Amygdala (tissue), 56 donors: ENCODE measurements at regions not wholly inside any gene's neighbourhood (a gene's known extent, or its start where the extent isn't known, plus 50 kb on each side); places are given as distances from the start of the nearest gene placed in this dataset.

Experiments
- DNase-seq, 56 donors: peaks; one replicate each; lab custom pipeline; 2025; lab: John Stamatoyannopoulos, UW

DNA sequence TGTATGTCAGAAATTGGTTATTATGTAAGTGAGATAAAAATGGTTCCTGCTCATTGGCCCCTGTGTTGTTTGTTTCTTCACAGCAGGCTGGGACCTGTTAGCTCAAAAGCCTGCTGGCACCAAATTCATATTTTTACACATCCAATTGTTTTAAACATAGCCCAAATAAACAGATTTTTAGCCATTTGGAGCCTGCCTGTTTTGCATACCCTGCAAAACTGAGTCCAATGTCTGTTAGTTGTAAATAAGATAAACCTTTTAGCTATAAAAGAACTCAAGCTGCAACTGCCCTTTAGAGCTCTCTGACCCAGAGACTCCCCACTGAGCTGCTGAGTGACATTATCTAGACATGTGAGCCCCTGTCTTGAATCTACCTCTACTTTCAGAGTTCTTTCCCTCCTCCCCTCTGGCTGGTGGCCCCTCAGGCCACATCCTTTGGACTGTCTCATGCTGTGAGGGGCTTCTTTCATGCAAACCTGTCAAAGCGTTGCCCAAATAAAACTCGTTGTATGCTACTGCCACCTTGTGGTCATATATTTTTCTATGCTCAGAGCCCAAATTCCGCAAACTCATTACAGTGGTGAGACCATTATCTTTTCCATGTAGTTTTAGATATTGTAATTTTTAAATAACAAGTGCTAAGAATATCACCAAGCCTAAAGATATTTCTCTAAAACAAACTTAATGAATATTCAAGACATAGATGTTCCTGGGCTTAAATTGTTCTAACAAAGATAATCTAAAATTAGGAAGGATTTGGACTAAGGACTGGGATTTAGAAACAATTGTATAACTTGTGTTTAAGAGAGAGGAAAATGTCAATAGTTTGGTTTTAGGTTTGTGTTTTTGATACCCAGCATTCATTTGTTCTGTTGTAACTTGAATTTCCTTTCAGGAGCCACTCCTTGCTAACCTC is 337.9 kb downstream of the AACS start:
- DNase-seq: peak in 2 of 56 donors; percentile 9 to 12

DNA sequence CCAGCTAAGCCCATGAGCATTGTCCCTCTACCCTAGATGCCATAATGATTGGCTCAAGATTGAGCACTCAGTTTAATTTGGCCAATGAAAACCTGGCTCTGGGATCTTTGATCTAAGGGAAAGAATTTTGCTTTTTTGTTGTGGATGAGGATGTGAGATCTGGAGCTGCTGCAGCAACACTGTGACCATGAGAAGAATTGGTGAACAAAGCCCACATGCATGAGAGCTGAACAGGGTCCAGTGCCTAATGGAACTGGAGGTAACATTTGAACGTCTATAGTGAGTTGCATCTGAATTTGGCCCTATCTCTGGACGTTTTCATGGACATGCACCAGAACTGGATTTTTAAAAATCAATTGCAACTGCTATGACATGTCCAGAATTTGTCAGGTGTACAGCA is 338.6 kb downstream of the AACS start:
- no peak for DNase-seq

- no peak for DNase-seq
Observed at GRCh38 chr12:125406131-125406530, 340.9 kb downstream of the AACS start.

GRCh38 chr12:125408718-125409117 is 343.5 kb downstream of the AACS start:
- no peak for DNase-seq

DNA sequence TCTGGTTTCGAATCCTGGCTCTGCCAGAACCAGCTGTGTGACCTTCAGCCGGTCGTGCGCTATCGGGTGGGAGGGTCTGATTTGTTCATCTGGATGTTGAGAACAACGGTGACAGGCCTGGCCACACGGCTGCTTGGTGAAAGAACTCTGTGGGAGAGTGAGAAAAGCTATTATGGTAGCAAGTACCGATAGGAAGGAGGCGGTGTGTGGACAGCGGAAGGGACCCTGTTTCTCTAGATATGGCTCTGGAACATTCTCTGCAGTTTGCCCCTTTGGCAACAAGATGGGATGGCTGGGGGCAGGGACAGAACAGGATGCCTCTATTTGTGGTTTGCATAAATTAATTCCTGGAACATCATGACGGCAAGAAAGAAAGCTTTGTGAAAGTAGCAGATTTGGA is 347.3 kb downstream of the AACS start:
- DNase-seq: peak in 15 of 56 donors; percentile 9 to 49 (median 21)

DNA sequence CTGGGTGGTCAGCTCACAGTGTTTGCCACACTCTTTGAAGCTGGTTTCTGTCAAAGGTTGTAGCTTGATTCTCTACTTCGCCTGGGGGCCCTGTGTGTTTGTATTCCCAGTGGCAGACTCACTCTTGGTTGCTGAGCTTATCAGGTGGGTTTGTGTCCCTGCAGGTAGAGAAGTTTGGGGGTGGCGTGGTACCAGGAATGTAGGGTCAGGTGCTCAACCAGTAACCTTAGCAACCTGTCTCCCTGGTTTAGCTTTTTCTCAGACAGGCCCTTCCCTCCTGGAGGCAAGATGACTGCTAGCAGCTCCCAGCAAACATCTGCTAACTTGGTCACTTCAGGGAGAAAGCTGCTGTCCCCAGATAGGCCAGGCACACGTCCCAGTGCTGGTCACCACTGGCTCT is 352.2 kb downstream of the AACS start:
- DNase-seq: no peak

DNA sequence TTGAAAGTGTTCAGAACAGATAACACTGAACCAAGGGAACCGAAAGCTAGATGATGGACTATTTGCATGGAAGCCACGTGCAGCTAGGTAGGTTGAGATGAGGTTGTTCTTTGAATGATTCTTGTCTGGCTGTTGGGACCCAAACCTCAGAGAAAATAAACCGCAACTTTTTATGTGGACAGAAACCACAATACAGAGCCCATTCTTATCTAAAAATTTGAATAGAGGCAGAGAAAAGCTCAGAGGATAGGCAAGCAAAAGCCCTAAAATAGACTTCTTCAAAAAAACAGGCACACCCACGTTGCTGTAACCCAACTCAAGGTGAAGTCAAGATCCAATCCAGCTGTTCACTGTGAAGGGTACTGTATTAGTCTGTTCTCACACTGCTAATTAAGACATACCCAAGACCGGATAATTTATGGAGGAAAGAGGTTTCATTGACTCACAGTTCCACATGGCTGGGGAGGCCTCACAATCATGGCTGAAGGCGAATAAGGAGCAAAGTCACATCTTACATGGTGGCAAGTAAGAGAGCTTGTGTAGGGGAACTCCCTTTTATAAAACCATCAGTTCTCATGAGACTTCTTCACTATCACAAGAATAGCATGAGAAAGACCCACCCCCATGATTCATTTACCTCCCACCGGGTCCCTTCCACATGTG is 353.8 kb downstream of the AACS start:
- DNase-seq: no peak

GRCh38 chr12:125424909-125425308 is 359.7 kb downstream of the AACS start:
- DNase-seq: no peak

GRCh38 chr12:125431516-125431915 is 366.3 kb downstream of the AACS start:
- no peak for DNase-seq

DNA sequence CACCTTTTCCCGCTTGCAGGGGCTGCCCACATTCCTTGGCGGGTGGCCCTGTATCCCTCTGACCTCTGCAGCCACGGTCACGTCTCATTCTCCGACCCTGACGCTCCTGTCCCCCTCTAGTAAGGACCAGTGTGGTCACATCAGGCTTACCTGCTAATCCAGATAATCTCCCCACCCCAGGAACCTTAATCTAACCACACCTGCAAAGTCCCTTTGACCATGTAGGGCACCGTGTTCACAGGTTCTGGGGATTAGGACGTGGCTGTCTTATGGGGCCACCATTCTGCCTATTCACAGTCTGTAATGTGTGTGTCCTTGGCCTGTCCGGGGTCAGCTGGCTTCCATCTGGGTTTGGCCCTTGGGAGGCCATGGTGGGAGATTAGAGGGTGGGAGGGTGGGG is 368.9 kb downstream of the AACS start:
- DNase-seq: no peak

DNA sequence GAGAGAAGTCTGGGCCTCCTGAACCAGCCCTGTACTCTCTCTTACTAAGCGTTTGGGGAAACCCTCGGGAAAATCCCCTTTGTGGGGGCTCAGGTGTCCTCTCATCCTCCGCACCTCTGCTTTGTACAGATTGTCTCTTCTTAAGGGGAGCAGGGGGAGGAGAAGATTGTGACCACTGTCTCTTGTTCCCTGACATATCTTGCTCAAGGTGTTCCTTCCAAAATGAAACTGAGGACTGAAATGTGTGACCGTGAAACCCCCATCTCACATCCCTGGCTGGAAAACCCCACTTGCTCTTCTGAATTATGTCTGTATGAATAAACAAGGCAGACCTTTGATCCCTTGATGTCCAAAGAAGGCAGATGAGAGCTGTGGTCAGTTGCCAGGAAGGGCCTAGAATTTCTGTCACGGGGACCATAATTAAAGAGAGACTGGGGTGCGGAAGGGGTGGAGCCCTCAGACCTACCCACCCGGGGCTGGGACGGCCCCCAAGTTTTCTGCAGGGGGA is 369.8 kb downstream of the AACS start:
- peak in 1 of 56 donors; percentile 21 for DNase-seq

DNA sequence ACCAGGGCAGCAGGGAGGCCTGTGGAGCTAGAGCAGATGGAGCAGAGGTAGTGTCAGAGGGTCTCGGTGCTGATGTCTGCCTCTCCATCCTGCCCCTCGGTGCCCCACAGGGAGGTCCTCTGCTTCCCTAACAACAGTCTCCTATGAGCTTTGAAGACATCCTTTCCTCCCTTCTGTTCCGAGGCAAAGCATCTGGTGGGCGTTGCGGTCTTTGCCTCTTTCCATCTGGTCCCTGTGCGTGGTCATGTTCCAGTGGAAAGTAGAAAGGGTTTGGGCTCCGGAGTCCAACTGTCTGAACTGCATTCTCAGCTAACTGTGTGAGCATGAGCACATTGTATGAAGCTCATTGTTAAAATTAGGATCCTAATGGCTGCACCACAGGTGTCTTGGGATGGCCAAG is 370.6 kb downstream of the AACS start:
- DNase-seq: no peak

DNA sequence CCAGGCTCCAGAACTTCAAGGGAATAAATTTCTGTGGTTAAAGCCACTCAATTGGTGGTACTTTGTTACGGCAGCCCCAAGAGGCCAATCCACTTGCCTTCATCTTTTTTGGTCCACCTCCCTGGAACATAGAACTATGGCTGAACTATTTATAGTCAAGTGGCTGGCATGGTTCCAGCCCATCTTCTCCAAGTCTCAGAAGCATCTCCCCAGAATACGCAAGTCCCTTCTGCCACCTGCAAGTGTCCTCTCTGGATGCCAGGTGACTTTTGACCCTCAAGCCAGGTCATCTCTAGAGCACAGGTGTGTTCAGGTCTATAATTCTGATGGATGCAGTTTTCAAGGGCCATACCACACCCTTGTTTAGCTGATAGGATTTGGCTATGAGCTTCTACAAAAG is 371.5 kb downstream of the AACS start:
- no peak for DNase-seq

DNA sequence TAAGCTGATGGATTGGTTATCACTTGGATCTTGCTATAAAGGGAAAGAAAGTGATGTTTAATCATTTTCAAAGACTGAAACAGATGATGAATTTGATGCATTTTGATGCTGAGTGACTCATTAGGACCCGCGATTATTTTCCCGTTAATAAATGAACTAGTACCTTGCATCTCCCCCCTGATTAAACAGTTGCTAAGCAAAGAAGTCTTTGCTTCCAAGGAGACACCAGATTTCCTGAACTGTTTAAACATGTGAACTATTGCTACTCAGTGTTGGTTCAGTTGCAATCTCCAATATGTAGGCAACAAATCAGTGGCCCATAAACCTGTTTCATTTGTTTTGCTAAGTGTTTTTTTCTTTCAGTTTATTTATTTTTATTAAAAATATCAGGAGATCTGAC is 375.2 kb downstream of the AACS start:
- no peak for DNase-seq

GRCh38 chr12:125443341-125443740 is 378.1 kb downstream of the AACS start:
- no peak for DNase-seq

DNA sequence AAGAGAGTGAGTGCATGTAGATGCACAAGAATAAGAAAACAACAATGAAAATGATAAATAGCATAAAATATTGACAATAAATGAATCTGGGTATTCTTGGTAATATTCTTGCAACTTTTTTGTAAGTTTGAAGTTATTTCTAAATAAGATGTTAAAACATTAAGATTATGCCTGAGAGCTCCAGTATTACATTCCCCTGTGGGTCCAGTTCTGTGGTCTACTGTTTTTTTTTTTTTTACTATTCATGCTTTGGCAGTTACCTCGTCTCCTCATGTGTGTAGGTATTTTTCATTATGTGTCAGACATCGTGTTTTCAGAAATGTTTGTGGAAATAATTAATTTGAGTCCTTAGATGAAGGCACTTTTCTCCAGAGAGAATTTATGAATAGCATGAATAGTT is 386.2 kb downstream of the AACS start:
- DNase-seq: no peak

DNA sequence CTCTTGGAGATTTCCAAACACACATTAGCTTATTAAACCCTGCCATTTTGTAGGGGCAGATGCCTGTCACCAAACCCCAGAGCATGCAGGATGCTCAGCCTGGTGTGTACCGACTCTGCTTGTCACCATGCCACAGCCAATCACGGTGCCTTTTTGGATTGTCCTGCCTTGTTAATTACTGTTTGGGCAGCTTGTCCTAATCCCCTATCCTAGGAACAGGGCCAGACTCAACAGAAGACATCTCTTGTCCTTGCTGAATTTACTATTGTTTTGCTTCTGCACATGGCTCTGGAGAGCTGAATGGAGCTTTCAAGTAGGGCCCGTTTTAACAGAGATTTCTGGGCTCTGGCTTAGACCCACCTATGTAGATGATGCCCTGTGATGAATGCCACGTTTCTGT is 388.5 kb downstream of the AACS start:
- DNase-seq: peak in 53 of 56 donors; percentile 17 to 95 (median 80)

DNA sequence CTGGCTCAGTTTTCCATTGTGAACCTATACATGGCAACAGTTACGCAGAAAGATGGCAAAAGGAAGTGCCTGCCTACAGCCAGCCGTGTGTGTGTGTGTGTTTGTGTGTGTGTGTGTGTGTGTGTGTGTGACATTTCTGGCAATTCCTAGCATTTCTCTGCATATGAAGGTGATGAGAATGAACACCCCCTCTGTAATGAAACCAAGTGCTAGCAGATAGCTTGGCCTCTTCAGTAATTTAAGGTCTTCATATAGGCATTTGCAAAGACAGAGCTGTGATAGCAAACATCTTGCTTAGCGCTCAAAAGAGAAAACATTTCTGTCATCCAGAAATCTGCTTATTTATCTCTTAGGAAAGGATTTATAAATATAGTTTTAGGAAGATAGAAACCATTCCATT is 389.1 kb downstream of the AACS start:
- DNase-seq: peak in 2 of 56 donors; percentile 42 to 46

DNA sequence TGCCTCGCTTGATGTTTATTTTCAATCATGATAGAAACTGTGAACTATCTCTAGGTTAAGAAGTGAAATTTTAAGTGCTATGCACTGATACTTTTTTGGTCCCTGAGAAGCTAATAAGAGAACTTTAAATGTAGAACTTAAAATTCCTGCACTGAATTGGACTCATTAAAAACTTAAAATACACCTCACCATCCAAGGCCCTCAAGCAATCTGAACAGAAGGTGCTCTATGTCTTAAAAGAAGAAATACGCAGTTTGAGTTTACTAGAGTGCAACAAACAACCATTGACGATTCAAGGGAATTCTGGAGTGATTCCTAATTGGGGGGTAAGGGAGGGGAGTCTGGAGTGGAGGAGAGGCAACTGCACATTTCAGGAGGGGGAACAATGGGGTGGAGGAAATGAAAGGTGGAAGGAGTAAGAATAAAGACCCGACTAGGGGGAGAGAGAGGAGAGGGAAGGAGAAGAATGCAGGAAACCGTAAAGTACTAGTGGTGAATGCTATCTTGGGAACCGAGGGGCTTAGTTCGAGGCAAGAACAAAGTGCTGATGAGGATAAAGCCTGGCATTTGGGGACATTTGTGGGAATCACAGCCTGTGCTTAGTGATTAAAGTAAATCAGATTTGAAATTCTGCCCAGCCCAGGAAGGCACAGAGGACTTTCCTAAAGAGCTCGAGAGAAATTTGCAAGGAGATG is 389.7 kb downstream of the AACS start:
- DNase-seq: peak in 6 of 56 donors; percentile 24 to 53 (median 34)

GRCh38 chr12:125455556-125455955 is 390.3 kb downstream of the AACS start:
- DNase-seq: peak in 3 of 56 donors; percentile 22 to 44 (median 23)
